Stimulated activated CD8-positive, alpha-beta memory T cell treated with anti-CD3 and anti-CD28 coated beads, Interleukin-4, amount 100 ng/mL, for 4 hours (primary cell): ENCODE measurements at regions not wholly inside any gene's neighbourhood (a gene's known extent, or its start where the extent isn't known, plus 50 kb on each side); places are given as distances from the start of the nearest gene placed in this dataset.

ENCODE experiments used
- DNase-seq, 2 donors: peaks; one replicate each; pipeline ENCODE4 v3.0.0-alpha.2; 2020; ENCODE audit warnings: low read depth in 2 of 2, low spot score in 1 of 2

DNA sequence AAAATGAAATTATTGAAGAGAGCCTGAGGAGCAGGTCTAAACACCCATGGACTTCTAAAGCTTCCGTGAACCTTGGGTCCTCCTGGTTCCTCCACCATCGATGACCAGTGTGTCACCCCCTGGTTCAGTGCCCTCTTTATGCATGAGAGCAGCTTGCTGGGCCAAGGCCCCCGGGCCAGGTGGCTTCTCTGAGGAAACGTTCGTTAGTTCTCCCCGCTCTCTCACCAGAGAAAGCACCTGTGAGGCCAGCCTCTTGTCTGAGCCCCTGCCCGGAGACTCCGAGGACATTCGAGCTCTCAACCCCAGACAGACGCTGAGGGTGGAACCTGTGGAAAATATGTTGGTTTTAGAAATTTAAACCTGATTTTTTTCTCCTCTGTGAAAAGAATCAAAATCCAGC is 92.4 kb downstream of the GLI2 start:
- no peak for DNase-seq

- no peak for DNase-seq
These were observed 93.4 kb downstream of the GLI2 start for GRCh38 chr2:120828829-120829632.

DNA sequence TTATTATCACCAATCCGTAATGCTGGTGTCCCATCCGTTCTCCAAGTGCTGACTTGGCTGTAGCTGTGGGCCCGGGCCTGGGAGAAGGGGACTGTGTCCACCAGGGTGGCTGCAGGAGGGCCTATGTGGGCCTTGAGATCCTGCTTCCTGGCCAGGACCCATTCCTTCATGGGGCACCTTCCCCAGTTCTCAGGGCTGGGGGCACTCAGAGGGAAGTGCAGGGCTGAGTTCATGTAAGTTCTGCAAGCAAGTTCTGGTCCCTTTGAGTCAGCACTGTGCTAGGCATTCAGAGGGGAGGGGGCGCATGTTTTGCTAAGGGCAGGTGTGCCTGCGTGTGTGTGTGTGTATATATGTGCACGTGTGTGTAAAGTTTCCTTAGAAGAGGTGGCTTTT is 94.0 kb downstream of the GLI2 start:
- no peak for DNase-seq

DNA sequence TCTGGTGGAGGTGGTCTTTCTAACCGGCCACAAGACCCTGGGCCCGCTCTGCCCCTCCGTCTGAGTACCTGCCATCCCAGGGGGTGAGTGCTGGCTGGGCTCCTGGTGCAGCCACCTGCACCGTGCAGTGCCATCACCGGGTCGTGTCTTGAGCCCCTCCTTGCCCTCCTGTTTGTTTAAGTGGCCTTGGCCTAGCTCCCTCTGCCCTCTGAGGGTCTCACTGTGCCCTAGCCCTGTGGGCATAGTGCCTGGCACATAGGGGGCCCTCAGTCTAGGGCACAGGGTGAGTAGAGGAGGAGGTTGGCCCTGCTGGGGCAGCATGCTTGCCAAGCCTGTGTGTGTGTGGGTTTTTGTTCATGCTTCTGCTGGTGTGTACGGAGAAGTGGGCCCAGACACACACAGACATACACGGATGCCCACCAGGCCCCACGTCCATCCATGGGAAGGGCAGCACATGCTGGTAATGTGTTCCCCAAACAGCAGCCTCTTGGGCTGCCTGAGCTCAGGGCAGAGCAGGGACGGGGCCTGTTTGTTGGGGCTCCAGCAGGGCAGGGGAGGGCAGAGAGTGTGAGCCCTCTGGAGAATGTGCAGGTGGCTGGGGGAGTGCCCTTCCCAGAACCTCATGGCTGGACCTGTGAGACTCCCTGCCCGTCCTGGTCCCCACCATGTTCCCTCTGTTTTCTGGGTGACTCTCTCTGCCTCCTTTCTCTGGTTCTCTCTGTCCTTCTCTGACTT is 94.6 kb downstream of the GLI2 start:
- no peak for DNase-seq

DNA sequence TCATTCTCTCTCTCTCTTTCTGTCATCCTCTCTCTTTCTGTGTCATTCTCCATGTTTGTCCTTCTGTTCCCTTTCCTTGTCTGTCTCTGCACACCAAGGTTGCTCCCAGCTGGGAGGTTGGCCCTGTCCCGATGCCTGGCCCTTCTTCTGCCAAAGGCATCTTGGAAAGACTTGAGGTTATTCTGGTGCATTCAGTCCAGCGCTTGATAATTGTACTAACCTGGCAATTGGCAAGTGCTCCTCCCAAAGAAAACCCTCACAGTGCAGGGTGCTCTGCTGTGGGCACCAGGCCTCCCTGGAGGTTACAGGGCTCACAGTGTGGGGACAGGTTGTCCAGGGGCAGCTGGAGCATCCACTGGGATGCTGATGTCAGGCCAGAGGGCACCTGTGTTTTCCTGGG is 95.4 kb downstream of the GLI2 start:
- no peak for DNase-seq

DNA sequence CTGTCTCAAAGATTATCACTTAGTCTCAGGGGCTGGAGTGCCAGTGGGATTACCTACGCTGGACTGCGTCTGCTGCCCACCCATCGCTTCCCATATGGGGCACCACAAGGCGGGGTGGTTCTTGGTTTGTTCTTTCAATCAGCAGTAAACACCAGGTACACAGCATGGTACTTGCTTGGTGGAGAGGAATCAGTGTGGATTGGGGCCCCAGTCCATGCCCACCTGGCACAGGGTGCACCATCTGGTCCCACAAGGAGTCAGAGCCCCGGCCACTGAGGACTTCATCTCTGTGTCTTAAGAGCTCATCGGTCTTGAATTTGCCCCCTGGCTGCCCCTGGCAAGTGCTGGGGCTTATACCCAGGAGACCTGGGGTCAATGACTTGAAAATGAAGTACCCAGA is 96.2 kb downstream of the GLI2 start:
- DNase-seq: no peak

DNA sequence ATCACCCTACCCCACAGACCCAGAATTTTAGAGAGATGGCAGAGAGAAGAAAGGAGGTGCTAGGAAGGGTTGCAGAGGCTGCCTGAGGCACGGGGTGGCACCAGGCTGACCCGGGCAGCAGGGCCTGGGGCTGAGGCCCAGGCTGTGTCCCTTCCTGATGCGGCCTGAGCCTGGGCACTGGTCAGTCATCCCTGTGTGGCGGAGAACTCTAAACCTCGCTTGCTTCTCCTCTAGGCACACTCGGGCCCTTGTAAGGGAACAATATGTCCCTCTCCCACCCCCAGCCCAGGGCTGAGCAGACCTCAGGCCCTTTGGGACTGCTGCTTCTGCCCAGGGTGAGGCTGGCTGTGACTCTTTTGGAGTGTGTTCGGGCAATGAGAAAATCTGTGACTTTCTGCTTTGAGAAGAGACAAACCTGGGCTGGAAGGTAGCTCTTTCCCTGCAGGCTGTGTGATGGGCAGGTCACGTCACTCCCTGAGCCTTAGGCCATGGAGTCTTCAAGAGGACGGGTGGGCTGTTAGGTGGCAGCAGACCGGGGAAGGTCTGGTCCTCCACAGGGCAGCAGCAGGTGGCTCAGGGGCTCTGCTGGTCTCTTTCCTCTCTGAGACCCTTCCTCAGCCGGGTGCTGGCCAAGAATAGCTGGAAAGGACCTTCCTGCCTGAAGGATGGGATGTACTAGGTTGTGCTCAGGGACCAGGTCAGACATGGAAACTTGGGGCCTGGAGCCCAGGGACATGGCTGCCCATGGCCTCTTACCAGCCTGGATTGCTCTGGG is 96.8 kb downstream of the GLI2 start:
- no peak for DNase-seq

DNA sequence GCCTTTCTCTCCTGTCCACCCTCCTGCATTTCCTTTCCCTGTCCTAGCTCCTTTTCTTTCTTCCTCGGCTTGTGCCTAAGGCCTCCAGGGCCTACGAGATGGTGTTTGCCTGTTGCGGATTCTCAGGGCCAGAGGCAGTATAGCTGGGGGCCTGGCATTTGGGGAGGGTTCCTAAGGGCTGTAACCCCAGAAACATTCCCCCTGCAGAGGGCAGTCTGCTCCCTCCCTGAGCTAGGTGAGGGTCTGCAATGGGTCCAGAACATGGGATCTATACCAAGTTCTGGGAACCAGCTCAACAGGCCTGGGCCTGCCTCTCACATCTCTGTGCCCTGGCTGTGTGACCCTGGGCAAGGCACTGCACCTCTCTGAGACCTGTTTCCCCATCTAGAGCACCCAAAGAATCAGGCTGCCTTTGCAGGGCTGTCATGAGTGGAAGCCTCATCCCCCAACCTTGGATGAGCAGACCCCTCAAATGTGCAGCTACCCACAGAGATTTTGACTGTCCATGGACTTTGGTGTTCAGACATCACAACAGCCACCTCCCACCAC is 97.5 kb downstream of the GLI2 start:
- DNase-seq: no peak

- DNase-seq: no peak
These were observed 98.5 kb downstream of the GLI2 start for GRCh38 chr2:120834206-120834605.

DNA sequence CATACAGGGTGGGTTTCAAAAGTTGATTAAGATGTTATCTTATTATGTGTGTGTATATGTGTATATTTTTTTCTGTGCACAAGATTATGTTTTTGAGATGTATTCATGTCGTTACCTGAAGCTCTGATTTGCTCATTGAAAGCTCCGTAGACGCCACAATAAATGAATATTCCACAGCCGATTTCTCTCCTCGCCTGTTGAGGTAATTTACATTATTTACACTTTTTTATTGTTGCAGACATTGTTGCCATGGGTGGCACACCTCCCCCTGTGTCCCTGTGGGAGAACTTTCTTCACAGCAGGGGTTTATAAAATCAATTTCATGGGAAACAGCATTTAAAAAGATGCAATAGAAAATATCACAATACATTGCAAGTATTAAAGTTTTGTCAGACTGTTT is 100.6 kb downstream of the GLI2 start:
- DNase-seq: no peak

DNA sequence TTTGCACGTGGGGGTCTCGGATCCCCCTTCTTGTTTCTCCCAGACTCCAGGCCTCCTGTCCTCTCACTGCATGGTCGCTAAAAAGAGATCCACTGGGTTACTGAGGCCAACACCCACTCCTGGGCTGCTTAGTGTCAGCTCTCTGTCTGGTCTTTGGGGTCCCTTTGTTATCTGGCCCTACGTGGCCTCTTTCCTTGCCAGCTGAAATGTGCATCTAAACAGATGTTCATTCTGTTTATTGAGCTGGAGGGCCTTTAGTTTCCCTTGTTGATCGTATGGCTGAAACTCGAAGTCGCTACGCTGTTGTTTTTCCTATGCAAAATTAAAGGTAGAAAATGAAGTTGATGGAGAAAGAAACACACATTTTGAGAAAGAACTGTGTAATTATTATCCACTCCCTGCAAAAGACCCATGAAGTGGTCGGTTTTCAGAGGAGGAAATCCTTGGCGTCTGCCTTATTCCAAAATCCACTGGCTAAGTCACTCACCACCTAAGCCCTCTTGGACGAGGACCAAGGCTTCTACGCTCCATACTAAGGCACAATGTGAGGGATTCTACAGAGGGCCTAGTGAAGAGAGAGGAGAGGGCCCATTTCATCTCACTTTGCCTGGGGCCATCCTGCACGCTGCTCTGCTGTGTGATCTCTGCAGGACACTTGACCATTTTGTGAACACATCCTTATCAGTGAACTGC is 105.3 kb downstream of the GLI2 start:
- no peak for DNase-seq

GRCh38 chr2:120842456-120843439 is 107.1 kb downstream of the GLI2 start:
- no peak for DNase-seq

- DNase-seq: no peak
These were observed 108.5 kb downstream of the GLI2 start for GRCh38 chr2:120844070-120844738.

GRCh38 chr2:120845277-120845676 is 109.6 kb downstream of the GLI2 start:
- no peak for DNase-seq

DNA sequence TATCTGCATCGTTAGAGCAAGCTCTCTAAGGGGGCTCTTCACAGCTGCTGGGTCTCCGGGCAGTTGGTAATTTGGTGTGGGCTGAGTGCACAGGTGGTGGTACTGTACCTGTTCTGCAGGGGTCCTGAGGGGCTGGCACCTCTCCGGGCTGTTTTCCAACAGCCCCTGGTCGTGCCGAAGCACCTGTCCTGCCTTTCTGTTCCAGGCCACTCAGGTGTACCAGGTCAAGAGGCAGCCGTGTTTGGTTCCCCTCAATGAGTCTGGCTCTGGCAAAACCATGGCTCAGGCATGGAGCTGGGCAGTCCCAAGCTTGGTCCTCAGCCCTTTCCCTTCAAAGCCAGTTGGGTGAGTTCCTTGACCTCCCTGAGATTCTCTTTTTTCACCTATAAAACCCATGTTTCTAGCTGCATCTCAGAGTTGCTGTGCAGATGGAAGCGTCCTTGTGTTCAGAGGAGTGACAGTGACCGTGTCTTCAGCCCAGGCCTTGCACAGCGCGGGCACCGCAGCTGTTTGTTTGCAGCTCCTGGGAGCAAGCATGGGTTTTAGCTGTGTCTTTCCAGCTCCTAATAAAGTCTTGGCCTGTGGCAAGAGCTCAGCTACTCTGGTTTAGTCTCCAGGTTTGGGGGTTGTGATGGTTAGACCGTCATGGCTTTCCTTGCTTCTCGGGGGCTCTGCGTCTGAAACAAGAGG is 110.9 kb downstream of the GLI2 start:
- no peak for DNase-seq

DNA sequence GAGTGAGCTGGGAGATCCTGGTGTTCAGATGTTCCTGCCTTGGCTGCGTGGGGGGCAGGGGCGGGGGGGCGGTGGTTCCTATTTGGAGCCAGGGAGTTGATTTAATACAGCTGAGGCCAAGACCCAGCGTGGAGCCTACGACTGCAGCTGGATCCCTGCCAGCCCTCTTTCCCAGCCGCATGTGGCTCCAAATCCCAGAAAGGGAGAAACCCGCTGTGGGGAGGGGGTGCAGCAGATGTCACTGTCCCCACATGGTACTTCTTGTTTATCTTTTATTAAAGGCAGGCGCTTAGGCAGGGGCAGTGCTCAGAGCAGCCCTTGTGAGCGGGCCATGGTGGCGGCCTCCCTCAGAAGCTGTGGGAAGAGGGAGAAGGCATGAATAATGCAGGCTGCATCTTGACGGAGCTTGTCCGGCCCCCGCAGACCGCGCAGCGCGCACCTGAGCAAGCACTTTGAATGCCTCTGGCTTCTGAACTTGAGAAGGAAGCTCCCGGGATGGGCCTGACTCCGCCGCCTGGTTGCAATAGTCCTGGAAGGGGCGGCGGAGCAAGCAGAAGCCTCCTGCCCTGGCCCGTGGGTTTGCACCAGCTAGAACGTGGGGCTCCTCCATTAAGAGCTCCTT is 112.1 kb downstream of the GLI2 start:
- DNase-seq: no peak

GRCh38 chr2:120849278-120849677 is 113.6 kb downstream of the GLI2 start:
- DNase-seq: no peak

DNA sequence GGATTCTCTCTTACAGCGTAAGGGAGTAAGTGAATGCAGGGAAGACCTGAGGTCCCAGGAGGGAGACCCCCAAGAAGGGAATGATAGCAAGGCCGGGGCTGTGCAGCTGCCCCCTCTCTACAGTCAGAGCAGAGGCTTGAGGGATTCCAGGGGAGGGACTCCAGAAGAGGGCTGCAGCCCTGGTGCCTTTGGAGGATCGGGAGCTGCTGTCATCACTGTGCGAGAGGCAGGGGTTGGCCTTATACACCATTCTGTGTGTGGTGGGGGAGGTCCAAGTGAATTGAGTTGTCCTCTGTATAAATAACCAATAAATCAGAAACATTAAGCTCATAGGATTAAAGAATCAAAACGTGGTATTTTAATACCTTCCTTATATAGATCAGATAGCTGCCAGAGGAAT is 114.9 kb downstream of the GLI2 start:
- DNase-seq: no peak
